ENCODE measurements at regions not wholly inside any gene's neighbourhood (a gene's known extent, or its start where the extent isn't known, plus 50 kb on each side); places are given as distances from the start of the nearest gene placed in this dataset.

DNA sequence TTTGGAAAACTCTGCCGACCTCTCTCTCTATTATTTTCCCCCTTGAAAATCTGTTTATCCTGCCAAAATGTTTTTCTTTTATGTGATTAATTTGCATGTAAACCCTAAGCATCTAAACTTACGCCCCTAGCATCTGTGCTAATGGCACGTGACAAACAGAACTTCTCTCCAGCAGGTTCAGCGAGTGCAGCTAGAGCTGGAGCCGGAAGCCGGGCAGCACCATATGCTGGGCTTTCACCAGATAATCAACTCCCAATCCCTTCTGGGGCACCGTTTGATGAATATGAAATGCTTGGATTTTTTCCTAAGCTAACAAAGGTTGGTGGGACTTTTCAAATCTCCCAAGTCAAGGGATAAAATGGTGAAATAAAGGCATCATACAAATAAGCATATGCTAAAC lies 667.5 kb upstream of the TMEM132C start:
- no peaks in the 10 kb centered on the region for H3K27me3 ChIP-seq (ENCODE audit: insufficient read depth)
- H3K9me2 ChIP-seq (ENCODE audit: insufficient read depth), result no peaks in the 10 kb centered on the region
- no peak overlapping the region for H3K4me3 Mint-ChIP-seq
- H3K27ac Mint-ChIP-seq, result no peak overlapping the region
- no peak overlapping the region for H2AFZ ChIP-seq
- H4K20me1 ChIP-seq (replicated peaks; ENCODE audit: insufficient read depth), result no peaks in the 10 kb centered on the region
- TF ChIP-seq, protein P1, sequence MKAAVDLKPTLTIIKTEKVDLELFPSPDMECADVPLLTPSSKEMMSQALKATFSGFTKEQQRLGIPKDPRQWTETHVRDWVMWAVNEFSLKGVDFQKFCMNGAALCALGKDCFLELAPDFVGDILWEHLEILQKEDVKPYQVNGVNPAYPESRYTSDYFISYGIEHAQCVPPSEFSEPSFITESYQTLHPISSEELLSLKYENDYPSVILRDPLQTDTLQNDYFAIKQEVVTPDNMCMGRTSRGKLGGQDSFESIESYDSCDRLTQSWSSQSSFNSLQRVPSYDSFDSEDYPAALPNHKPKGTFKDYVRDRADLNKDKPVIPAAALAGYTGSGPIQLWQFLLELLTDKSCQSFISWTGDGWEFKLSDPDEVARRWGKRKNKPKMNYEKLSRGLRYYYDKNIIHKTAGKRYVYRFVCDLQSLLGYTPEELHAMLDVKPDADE (IDR thresholded peaks at IDR 0.05), result no peak
- no peak for TF ChIP-seq EZH2 (IDR thresholded peaks at IDR 0.05; ENCODE audit: low read depth, unreplicated experiment)
- no peak for TF ChIP-seq NANOG (IDR thresholded peaks at IDR 0.05; ENCODE audit: borderline replicate concordance)
- no peak for TF ChIP-seq POLR2AphosphoS5 (IDR thresholded peaks at IDR 0.05; ENCODE audit: low read depth)
- no peak overlapping the region for H3K4me3 ChIP-seq
- H3K4me1 ChIP-seq (ENCODE audit: insufficient read depth), result peaks cover 30% of the 10 kb centered on the region
- peaks cover 5% of the 10 kb centered on the region for H3K27me3 Mint-ChIP-seq (ENCODE audit: insufficient read depth, low read depth, poor library complexity)
- no peaks in the 10 kb centered on the region for H3K79me2 ChIP-seq (replicated peaks; ENCODE audit: insufficient read depth)
- no peak overlapping the region for H3K27ac ChIP-seq (ENCODE audit: low read depth)
- ATAC-seq (no peak), DNase-seq (ENCODE audit: low spot score) (no peak)
- H3K9me3 Mint-ChIP-seq, result peaks cover 97% of the 10 kb centered on the region
- peaks cover 41% of the 10 kb centered on the region for H3K36me3 Mint-ChIP-seq (ENCODE audit: low read depth)
- H3K4me1 Mint-ChIP-seq, result no peaks in the 10 kb centered on the region
- H3K4me2 ChIP-seq, result no peak overlapping the region
- H3K36me3 ChIP-seq (ENCODE audit: insufficient read depth), result no peaks in the 10 kb centered on the region
- 0 out of 2 replicates have a peak, but pooled peaks cover 3% of the 10 kb centered on the region for H3F3A ChIP-seq (replicated peaks; ENCODE audit: low read depth)

DNA sequence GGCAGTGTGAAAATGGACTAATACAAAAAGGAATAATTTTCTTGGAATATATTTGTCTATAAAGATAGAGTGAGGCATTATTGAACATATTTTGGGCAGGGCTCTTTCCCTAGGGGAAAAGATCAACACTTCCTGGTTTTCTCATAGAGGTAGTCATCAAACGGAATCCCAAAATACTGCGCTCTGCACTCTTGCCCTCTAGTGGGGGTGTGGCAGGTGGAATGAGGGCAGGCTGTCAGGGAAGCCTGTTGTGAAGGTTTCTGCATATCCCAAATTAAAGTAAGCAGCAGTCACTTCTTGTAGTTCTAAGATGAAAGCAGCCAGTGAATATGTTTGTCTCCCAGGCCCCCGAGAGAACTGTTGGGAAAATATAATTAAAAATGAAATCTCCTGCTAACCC lies 666.8 kb upstream of the TMEM132C start:
- Histone ChIP-seq H3K4me2 (peak overlapping the region; percentile 8; the same call in 1 of the 2 replicates), H3K9me2 (ENCODE audit: insufficient read depth) (no peaks in the 10 kb centered on the region), H2AFZ (no peak overlapping the region), H3K4me3 (no peak overlapping the region), H3K36me3 (ENCODE audit: insufficient read depth) (no peaks in the 10 kb centered on the region), H3K27me3 (ENCODE audit: insufficient read depth) (no peaks in the 10 kb centered on the region), H3K27ac (ENCODE audit: low read depth) (no peak overlapping the region), H3K4me1 (ENCODE audit: insufficient read depth) (peaks cover 26% of the 10 kb centered on the region), H3F3A (replicated peaks; ENCODE audit: low read depth) (0 out of 2 replicates have a peak, but pooled peaks cover 2% of the 10 kb centered on the region), H4K20me1 (replicated peaks; ENCODE audit: insufficient read depth) (no peaks in the 10 kb centered on the region), H3K79me2 (replicated peaks; ENCODE audit: insufficient read depth) (no peaks in the 10 kb centered on the region)
- ATAC-seq, result no peak
- no peaks in the 10 kb centered on the region for H3K4me1 Mint-ChIP-seq
- peaks cover 3% of the 10 kb centered on the region for H3K27me3 Mint-ChIP-seq (ENCODE audit: insufficient read depth, low read depth, poor library complexity)
- DNase-seq (ENCODE audit: low spot score), result no peak
- TF ChIP-seq, protein P1 (IDR thresholded peaks at IDR 0.05), result no peak
- TF ChIP-seq JUNB (IDR thresholded peaks at IDR 0.05; ENCODE audit: unreplicated experiment) (no peak), STAT1 (IDR thresholded peaks at IDR 0.05; ENCODE audit: unreplicated experiment) (no peak)
- TF ChIP-seq, protein P2, sequence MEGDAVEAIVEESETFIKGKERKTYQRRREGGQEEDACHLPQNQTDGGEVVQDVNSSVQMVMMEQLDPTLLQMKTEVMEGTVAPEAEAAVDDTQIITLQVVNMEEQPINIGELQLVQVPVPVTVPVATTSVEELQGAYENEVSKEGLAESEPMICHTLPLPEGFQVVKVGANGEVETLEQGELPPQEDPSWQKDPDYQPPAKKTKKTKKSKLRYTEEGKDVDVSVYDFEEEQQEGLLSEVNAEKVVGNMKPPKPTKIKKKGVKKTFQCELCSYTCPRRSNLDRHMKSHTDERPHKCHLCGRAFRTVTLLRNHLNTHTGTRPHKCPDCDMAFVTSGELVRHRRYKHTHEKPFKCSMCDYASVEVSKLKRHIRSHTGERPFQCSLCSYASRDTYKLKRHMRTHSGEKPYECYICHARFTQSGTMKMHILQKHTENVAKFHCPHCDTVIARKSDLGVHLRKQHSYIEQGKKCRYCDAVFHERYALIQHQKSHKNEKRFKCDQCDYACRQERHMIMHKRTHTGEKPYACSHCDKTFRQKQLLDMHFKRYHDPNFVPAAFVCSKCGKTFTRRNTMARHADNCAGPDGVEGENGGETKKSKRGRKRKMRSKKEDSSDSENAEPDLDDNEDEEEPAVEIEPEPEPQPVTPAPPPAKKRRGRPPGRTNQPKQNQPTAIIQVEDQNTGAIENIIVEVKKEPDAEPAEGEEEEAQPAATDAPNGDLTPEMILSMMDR (conservative IDR thresholded peaks at IDR 0.05; ENCODE audit: low read depth in 2 of 2), result peak; percentile 42 to 52
- H3K9me3 Mint-ChIP-seq, result peaks cover 97% of the 10 kb centered on the region
- H3K27ac Mint-ChIP-seq, result no peak overlapping the region
- no peak overlapping the region for H3K4me3 Mint-ChIP-seq
- H3K36me3 Mint-ChIP-seq (ENCODE audit: low read depth), result peaks cover 37% of the 10 kb centered on the region
